ENCODE measurements at regions not wholly inside any gene's neighbourhood (a gene's known extent, or its start where the extent isn't known, plus 50 kb on each side); places are given as distances from the start of the nearest gene placed in this dataset.

- TF ChIP-seq POLR2AphosphoS5 (IDR thresholded peaks at IDR 0.05; ENCODE audit: borderline replicate concordance, low read depth, low read length) = no peak
- TF ChIP-seq EZH2 (IDR thresholded peaks at IDR 0.05) = no peak
- no peak for TF ChIP-seq FOXP2 (optimal IDR thresholded peaks at IDR 0.05; ENCODE audit: control extremely low read depth, extremely low read length, insufficient read depth)
Measured at GRCh38 chr7:85914437-85914836, 727.6 kb upstream of the SEMA3D start.

Measured in SK-N-MC (cell line).